Activated T-cell treated with anti-CD3 and anti-CD28 coated beads, Interleukin-2, amount 50 U/mL, for 24 hours (primary cell): ENCODE measurements at regions not wholly inside any gene's neighbourhood (a gene's known extent, or its start where the extent isn't known, plus 50 kb on each side); places are given as distances from the start of the nearest gene placed in this dataset.

Experiments
- DNase-seq: peaks from one replicate; pipeline ENCODE4 v3.0.0-alpha.2; 2020
- H3K27ac Mint-ChIP-seq: 2 replicates; pipeline ENCODE4 v1.8.0; 2020; ENCODE audit warnings: mild to moderate bottlenecking, mixed read lengths
- H3K27me3 Mint-ChIP-seq: 2 replicates; pipeline ENCODE4 v1.8.0; 2020; ENCODE audit warnings: mixed read lengths
- H3K36me3 Mint-ChIP-seq: 2 replicates; pipeline ENCODE4 v1.8.0; 2020; ENCODE audit warnings: low read depth, mixed read lengths
- H3K4me1 Mint-ChIP-seq: 2 replicates; pipeline ENCODE4 v1.8.0; 2020; ENCODE audit warnings: low read depth, mixed read lengths
- H3K4me3 Mint-ChIP-seq: 2 replicates; pipeline ENCODE4 v1.8.0; 2020; ENCODE audit warnings: mild to moderate bottlenecking, moderate library complexity, mixed read lengths
- H3K9me3 Mint-ChIP-seq: 2 replicates; pipeline ENCODE4 v1.8.0; 2020; ENCODE audit warnings: mixed read lengths

- H3K9me3 Mint-ChIP-seq, result no peaks in the 10 kb centered on the region
- peaks cover 6% of the 10 kb centered on the region for H3K27me3 Mint-ChIP-seq
- no peak overlapping the region for H3K4me3 Mint-ChIP-seq
- no peak for DNase-seq
- no peak overlapping the region for H3K27ac Mint-ChIP-seq
- no peaks in the 10 kb centered on the region for H3K4me1 Mint-ChIP-seq
- H3K36me3 Mint-ChIP-seq, result no peaks in the 10 kb centered on the region
Measured at GRCh38 chr10:8489823-8490222, 435.3 kb downstream of the GATA3 start.

GRCh38 chr10:8498290-8498689 is 443.8 kb downstream of the GATA3 start:
- Mint-ChIP-seq H3K4me3 (no peak overlapping the region), H3K27ac (no peak overlapping the region), H3K9me3 (no peaks in the 10 kb centered on the region), H3K36me3 (no peaks in the 10 kb centered on the region), H3K4me1 (peaks cover 13% of the 10 kb centered on the region), H3K27me3 (peaks cover 30% of the 10 kb centered on the region)
- DNase-seq, result no peak

DNA sequence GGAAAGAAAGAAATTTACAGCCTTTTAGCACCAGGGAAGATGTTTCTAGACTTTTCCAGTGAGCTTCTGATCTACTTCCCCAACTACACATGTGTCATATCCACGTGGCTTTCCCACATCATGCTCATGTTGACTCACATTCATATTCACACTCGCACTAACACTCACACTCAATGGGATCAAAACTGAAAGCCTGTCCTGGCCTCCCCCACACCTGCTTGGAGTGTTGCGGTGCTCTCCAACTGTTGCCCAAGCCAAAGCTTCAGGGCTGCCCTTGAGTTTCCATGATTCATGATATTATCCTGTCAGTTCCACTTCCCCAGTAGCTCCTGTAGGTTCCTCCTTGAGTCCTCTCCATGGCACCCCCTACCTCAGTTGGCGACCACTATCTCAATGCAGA is 444.4 kb downstream of the GATA3 start:
- Mint-ChIP-seq H3K36me3 (no peaks in the 10 kb centered on the region), H3K27me3 (peaks cover 32% of the 10 kb centered on the region), H3K4me3 (no peak overlapping the region), H3K27ac (peak overlapping the region; percentile 19), H3K4me1 (peaks cover 13% of the 10 kb centered on the region), H3K9me3 (no peaks in the 10 kb centered on the region)
- peak; percentile 34 for DNase-seq

DNA sequence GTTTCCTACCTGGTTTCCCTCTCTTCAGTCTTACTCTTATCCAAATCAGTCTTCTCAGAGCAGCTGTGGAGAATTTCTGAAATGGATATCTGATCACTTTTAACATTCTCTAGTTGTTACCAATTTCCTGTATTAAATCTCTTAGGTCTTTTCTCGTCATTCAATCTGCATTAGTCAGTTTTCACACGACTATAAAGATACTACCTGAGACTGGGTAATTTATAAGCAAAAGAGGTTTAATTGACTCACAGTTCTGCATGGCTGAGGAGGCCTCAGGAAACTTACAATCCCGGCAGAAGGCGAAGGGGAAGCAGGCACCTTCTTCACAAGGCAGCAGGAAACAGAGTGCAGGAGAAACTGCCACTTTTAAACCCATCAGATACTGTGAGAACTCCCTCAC is 444.8 kb downstream of the GATA3 start:
- H3K4me3 Mint-ChIP-seq, result no peak overlapping the region
- peaks cover 13% of the 10 kb centered on the region for H3K4me1 Mint-ChIP-seq
- H3K27me3 Mint-ChIP-seq, result peaks cover 37% of the 10 kb centered on the region
- no peak overlapping the region for H3K27ac Mint-ChIP-seq
- no peak for DNase-seq
- H3K36me3 Mint-ChIP-seq, result no peaks in the 10 kb centered on the region
- H3K9me3 Mint-ChIP-seq, result no peaks in the 10 kb centered on the region

- peaks cover 13% of the 10 kb centered on the region for H3K4me1 Mint-ChIP-seq
- H3K27me3 Mint-ChIP-seq, result peaks cover 36% of the 10 kb centered on the region
- no peak overlapping the region for H3K27ac Mint-ChIP-seq
- no peaks in the 10 kb centered on the region for H3K36me3 Mint-ChIP-seq
- DNase-seq, result no peak
- no peaks in the 10 kb centered on the region for H3K9me3 Mint-ChIP-seq
- no peak overlapping the region for H3K4me3 Mint-ChIP-seq
Measured at GRCh38 chr10:8499752-8500390, 445.4 kb downstream of the GATA3 start.

GRCh38 chr10:8502573-8502972 is 448.1 kb downstream of the GATA3 start:
- Mint-ChIP-seq H3K27ac (no peak overlapping the region), H3K4me1 (peaks cover 13% of the 10 kb centered on the region), H3K4me3 (no peak overlapping the region), H3K9me3 (no peaks in the 10 kb centered on the region), H3K36me3 (no peaks in the 10 kb centered on the region), H3K27me3 (peaks cover 44% of the 10 kb centered on the region)
- no peak for DNase-seq

DNA sequence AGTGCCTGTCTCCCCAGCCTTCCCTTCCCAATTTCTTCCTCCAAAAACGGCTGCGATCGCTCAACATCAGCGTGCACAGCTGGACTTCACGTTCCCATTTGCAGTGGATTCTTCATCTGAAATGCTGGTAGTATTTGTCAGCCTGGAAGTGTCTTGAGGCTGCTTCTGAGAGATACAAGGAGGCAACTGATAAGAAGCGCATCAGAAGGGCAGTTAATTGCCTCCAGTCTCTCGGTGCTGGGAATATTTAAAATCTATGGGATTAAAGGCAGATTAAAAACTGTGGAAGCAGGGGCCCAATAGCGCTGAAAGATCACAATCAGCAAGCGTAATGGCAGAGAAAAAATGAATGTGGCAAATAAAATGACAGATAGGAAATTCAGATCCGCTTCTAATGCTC is 450.0 kb downstream of the GATA3 start:
- no peaks in the 10 kb centered on the region for H3K9me3 Mint-ChIP-seq
- H3K27me3 Mint-ChIP-seq, result peaks cover 49% of the 10 kb centered on the region
- H3K27ac Mint-ChIP-seq, result no peak overlapping the region
- H3K4me1 Mint-ChIP-seq, result peaks cover 3% of the 10 kb centered on the region
- H3K4me3 Mint-ChIP-seq, result no peak overlapping the region
- DNase-seq, result no peak
- H3K36me3 Mint-ChIP-seq, result no peaks in the 10 kb centered on the region

DNA sequence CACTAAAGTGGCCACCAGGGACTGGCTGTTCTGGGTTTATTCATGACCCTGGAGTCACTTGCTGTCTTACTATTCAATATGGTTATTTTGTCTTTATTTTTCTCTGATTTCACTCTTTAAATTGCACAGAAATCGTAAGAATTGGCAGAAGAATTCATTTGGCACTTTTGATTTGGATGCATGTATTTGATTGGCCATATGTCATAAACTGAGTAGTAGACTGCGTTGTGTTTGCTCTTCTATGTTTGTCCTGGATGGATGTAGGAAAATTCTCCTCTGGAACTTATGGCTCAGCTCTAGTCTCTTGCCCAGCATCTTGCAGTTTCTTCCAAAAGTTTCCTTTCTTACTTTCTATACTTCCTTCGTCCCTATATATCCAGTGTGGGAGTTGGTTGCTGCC is 452.7 kb downstream of the GATA3 start:
- H3K27ac Mint-ChIP-seq, result no peak overlapping the region
- H3K27me3 Mint-ChIP-seq, result peaks cover 50% of the 10 kb centered on the region
- no peaks in the 10 kb centered on the region for H3K9me3 Mint-ChIP-seq
- H3K36me3 Mint-ChIP-seq, result no peaks in the 10 kb centered on the region
- DNase-seq, result no peak
- no peak overlapping the region for H3K4me3 Mint-ChIP-seq
- H3K4me1 Mint-ChIP-seq, result no peaks in the 10 kb centered on the region

GRCh38 chr10:8508882-8509281 is 454.4 kb downstream of the GATA3 start:
- no peaks in the 10 kb centered on the region for H3K4me1 Mint-ChIP-seq
- no peaks in the 10 kb centered on the region for H3K9me3 Mint-ChIP-seq
- H3K36me3 Mint-ChIP-seq, result no peaks in the 10 kb centered on the region
- no peak overlapping the region for H3K27ac Mint-ChIP-seq
- H3K27me3 Mint-ChIP-seq, result peaks cover 47% of the 10 kb centered on the region
- no peak for DNase-seq
- H3K4me3 Mint-ChIP-seq, result no peak overlapping the region

DNA sequence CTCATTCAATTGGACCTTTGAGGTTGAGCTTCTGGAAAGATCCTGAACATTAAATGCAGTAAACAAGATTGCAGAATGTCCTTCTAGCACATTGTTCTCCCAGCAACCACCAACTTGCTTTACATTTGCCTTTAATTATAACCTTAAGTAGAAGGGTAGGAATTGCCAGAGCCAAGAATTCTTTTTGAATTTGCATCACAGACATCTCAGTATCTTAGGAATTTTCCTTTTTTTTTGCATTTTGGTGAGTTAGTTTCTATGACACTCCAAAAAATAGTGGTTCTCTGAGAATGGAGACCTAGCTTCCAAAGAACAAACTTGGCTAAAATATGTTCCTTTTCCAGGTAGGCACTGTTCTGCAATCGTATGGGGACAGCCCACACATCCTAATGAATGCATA is 456.0 kb downstream of the GATA3 start:
- H3K27me3 Mint-ChIP-seq, result peaks cover 41% of the 10 kb centered on the region
- H3K4me1 Mint-ChIP-seq, result no peaks in the 10 kb centered on the region
- no peak overlapping the region for H3K4me3 Mint-ChIP-seq
- no peak overlapping the region for H3K27ac Mint-ChIP-seq
- no peaks in the 10 kb centered on the region for H3K9me3 Mint-ChIP-seq
- H3K36me3 Mint-ChIP-seq, result no peaks in the 10 kb centered on the region
- no peak for DNase-seq

GRCh38 chr10:8511026-8511425 is 456.5 kb downstream of the GATA3 start:
- Mint-ChIP-seq H3K9me3 (no peaks in the 10 kb centered on the region), H3K4me1 (no peaks in the 10 kb centered on the region), H3K36me3 (no peaks in the 10 kb centered on the region), H3K27me3 (peaks cover 36% of the 10 kb centered on the region), H3K27ac (no peak overlapping the region), H3K4me3 (no peak overlapping the region)
- no peak for DNase-seq

DNA sequence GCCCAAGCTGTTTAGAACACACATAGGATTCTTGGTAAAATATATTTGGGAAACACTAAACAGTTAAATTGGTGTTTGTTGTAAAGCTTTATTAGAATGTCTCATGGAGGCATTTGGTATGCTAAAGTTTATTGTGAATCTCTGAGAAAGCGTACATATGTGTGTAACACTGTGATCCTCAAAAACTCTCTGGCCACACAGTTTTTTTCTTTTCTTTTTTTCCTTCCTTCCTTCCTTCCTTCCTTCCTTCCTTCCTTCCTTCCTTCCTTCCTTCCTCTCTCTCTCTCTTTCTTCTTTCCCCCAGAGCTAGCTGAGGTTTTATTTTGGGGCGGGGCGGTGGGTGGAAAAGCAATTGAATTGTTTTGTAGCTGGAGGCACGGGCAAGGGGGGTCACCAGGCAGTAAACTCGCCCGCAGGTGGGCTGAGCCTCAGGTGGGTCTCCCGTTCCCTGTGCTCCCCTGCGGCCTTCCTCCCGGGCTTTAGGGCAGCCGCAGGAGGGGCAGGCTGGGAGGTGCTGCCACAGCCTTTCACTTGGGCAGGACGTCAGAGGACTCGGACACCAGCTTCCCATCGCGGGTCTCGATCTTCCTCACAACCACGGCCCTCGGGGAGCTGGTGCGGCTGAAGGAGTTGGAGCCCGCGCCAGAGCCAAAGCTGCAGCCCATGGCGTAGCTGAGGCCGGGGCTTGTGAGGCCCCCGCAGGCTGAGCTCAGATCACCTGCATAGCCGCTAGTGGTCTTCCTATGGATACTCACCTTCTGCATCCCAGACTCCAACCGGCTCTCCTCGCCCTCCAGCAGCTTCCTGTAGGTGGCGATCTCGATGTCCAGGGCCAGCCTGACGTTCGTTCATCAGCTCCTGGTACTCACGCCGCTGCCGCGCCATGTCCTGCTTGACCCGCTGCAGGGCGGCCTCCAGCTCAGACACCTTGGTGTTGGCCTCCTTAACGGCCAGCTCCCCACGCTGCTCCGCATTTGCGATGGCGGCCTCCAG is 459.0 kb downstream of the GATA3 start:
- H3K4me1 Mint-ChIP-seq, result no peaks in the 10 kb centered on the region
- H3K4me3 Mint-ChIP-seq, result no peak overlapping the region
- peaks cover 28% of the 10 kb centered on the region for H3K27me3 Mint-ChIP-seq
- H3K36me3 Mint-ChIP-seq, result no peaks in the 10 kb centered on the region
- DNase-seq, result no peak
- no peak overlapping the region for H3K27ac Mint-ChIP-seq
- H3K9me3 Mint-ChIP-seq, result no peaks in the 10 kb centered on the region

DNA sequence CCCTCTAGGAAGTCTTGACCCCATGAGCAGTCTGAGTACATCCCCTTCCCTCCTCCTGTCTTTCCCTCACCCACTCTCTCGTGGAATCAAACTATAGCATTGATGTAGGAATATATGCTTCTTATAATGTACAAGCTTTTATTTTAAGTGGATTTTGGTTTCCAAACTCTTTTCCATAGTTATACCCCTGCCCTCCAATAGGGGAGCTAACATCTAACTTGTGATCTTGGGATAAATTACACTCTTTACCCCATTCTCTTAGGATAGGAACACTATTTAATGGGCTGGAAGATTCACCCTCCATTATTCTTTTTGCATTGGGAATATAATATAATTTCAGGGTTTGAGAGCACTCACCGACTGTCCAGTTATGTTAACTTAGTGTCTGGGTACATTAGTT is 465.9 kb downstream of the GATA3 start:
- H3K27ac Mint-ChIP-seq, result no peak overlapping the region
- no peaks in the 10 kb centered on the region for H3K36me3 Mint-ChIP-seq
- no peaks in the 10 kb centered on the region for H3K4me1 Mint-ChIP-seq
- DNase-seq, result no peak
- no peak overlapping the region for H3K4me3 Mint-ChIP-seq
- H3K27me3 Mint-ChIP-seq, result peaks cover 10% of the 10 kb centered on the region
- peaks cover 8% of the 10 kb centered on the region for H3K9me3 Mint-ChIP-seq

DNA sequence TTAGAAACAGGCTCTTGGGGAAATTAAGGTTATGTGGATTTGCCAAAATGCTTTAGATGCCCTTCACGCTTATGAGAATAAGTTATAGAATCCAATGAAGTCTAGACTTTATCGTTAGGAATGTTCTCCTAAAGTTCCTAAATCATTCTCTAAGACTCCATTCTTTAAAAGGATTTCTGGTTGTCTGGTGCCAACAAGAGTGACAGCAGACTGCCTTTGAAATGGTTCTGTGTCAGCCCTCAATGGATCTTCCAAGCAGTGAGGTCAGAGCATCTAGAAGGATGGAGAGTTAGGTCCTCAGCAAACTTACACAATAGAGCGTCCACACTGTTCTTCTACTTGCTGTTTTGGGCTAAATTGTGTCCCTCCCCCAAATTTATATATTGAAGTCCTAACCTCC is 473.3 kb downstream of the GATA3 start:
- peaks cover 5% of the 10 kb centered on the region for H3K4me1 Mint-ChIP-seq
- no peak overlapping the region for H3K27ac Mint-ChIP-seq
- H3K36me3 Mint-ChIP-seq, result no peaks in the 10 kb centered on the region
- H3K4me3 Mint-ChIP-seq, result no peak overlapping the region
- no peak for DNase-seq
- peaks cover 2% of the 10 kb centered on the region for H3K9me3 Mint-ChIP-seq
- H3K27me3 Mint-ChIP-seq, result peaks cover 14% of the 10 kb centered on the region

DNA sequence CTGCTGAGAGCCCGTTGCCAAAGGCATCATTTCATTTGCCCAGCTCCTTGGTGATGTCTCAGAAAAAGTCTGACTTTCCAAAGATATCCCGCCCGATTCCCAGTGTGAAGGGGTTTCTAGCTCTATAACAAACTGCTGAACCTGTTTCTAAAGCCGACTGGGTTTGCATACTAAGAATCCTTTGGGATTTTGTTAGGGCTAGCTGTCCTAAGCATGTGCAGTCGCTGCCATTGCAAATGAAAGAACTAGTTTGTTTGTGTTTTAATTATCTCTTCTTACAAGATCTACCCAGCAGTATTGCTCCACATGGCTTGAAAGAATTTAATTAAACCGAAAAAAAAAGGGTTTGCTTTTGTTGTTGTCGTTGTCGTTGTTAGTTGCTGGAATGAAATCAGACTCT is 476.6 kb downstream of the GATA3 start:
- Mint-ChIP-seq H3K4me1 (peaks cover 16% of the 10 kb centered on the region), H3K36me3 (no peaks in the 10 kb centered on the region), H3K27ac (no peak overlapping the region), H3K27me3 (peaks cover 26% of the 10 kb centered on the region), H3K9me3 (peaks cover 2% of the 10 kb centered on the region), H3K4me3 (no peak overlapping the region)
- DNase-seq, result no peak
